ENCODE measurements at regions not wholly inside any gene's neighbourhood (a gene's known extent, or its start where the extent isn't known, plus 50 kb on each side); places are given as distances from the start of the nearest gene placed in this dataset.
"Not testable (repeated sequence)": the region's sequence is repeated elsewhere in the genome, so short reads cannot be mapped to it uniquely, and the experiment has no call there.

DNA sequence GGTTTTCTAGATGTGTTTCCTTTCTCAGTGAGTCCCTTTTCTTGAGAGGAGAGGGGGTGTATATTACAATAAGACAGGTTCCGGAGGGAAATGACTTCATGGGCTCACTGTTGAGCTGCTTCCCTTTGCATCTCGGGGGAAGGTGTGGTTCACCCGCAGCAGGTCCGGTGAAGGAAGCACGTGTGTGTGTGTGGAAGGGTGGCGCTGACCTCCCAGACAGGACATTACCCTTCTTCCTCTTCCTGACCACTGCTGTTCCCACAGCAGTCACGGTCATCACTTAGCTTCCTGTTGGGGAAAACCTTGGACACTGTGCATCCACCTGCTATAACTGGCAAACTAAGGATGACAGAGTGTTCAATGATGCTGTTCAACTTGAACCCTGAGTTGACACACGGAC lies 83.6 kb downstream of the PLEKHG1 start:
- no peak for DNase-seq

DNA sequence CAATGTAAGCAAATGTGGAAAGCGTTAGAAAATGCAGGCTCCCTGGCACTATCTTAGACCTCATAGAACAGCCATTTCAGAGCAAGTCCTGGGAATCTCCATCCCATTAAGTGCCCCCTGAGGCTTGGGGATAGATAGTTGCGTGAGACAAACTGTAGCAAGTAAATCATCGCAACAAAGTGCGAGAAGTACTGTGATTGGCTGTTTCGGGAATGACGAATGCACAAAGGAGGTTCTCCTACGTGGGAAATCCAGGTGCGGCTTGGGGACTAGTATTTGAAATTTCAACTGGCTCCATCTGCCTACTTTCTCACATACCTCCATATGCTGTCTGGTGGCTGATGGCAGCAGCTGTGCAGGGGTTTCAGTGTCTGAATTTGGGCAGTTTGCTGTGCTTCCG lies 84.5 kb downstream of the PLEKHG1 start:
- DNase-seq = no peak

DNA sequence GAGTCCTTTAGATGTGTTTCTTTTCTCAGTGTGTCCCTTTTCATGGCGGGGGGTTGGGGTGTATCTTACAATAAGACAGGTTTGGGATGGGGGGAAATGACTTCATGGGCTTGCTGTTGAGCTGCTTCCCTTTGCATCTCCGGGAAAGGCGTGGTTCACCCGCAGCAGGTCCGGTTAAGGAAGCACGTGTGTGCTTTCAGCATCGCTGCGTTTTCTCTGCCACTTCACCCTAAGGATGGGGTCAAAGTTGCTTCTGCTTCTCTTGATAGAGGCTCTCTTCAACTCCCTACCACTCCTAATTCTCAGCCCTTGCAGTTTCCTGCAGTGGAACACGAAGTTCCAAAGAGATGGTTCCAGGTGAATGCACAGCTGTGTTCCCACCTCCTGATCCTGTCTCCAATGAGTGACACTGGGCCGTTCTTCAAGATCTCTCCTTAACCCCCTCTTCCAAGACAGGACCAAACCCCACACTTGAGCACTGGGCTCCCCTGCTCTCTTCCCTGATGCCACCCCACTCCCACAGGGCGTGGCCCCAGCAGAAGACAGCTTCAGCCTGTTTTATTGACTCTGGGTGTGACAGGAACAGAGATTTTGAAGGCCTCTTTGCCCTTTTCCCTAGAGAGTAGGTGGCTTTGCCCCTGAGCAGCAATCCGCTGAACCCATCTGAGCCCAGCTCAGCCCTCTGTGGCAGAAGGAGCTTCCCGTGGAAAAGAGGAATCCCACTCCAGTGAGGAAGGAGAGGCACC lies 85.2 kb downstream of the PLEKHG1 start:
- DNase-seq = no peak

DNA sequence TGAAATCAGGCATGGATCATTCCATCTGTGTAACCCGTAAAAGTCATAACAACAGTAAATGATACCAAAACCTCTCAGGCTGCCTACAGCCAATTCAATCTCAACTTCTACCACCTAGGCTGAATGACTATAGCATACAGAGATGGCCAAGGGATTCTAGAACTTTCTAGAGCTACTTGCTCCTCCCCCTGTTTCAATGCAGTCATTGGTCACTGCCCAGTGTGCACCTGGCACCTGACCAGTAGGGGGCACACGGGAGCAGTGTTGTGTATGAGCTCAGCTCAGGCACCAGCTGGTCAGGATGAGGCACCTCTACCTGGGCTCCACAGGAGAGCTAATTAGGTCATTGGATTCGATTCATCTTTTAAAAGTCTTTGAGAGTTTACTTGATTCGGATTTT lies 86.2 kb downstream of the PLEKHG1 start:
- no peak for DNase-seq

DNA sequence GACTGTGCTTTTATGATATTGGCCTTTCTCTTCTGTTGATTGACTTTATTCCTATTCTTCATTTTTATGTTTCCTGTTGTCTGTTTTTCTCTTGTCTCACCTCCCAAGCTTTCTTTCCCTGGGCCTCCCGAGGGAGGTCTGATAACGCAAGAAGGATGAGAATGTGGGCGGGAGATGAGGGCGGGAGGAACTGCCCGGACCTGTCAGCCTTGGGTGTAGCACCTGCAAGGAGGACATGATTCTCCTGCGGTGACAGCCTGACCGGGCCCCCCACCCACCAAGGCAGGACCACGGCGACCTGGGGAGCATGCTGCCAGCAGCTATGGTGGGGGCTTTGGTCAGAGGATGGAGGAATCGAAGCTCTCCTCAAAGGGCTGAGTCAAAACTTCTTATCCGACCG lies 86.9 kb downstream of the PLEKHG1 start:
- no peak for DNase-seq

DNA sequence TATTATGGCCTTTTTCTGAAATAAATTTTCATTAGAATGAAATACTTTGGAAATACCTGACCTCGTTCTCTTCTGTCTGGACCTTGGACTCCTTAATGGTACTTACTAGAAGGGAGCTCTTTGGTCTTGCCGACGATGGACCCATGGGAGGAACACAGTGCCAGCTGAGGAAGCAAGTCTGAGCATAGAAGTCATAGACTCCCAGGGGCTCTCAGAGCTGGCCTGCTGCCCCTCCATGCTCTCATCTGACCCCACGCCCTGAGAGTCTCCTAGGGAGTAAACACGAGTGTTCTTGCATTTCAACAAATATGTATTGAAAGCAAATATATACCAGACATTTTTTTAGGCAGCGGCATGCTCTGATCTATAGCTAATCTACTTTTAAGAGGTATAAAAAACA lies 87.8 kb downstream of the PLEKHG1 start:
- no peak for DNase-seq

DNA sequence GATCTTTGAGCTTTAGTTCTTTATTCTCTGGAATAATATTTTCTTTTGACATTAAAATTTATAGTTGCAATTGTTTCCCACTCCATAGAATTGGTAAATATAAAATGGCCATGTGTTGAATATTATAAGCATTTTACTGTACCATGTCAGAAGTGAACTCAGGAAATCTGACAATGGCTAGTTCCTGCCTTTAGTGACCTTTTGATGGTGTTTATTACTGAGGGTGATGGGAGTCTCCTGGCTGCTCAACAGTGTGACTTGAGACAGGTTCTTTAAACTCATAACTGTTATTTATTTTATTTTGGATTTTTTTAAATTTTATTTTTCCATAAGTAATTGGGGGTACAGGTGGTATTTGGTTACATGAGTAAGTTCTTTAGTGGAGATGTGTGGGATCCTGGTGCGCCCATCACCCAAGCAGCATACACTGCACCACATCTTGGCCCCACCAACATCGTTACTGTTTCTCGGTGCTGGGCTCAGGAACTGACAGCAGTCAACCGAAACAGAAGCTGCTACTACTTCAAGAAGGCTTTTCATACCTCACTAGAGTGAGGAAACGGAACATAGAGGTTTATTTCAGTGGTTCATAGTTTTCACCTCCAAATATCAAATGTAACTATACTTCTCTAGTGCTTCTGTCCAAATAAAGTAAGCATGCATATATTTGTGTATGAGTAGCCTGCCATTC lies 90.4 kb downstream of the PLEKHG1 start:
- no peak for DNase-seq

DNA sequence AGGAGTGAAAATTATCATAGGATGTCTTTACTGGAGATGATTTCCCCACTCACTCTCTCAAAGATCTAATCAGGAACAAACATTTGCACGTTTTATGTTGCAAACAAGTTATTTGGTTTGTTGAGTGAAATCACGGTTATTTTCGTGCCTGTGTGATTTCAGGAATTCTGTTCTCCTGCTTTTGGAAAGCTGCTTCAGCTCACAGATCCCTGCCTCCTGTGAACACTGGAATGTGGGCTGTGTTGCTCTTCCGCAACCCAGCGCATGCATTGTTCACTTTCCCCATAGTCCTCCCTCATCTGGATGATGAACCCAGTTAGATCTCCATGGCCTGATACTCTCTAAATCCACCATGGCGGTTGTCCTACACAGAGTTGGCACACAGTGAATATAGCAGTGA lies 91.0 kb downstream of the PLEKHG1 start:
- DNase-seq = no peak

DNA sequence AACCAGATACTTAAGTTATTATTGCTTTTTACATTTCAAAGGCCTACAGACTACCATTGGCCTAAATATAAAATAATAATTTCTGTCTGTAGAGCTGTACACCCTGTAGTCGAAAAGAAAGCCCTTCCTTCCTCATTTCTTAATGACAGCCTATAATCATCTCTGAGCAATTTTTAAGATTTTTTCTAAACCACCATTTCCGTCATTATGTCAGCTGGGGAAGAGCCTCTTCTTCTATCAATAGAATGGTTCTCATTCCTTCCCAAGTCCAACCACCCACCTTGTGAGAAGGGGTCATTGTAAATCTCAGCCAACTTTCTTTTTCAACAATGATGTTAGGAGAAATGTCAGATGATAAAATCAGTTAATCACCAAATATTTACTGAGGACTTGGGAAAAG lies 91.8 kb downstream of the PLEKHG1 start:
- no peak for DNase-seq

DNA sequence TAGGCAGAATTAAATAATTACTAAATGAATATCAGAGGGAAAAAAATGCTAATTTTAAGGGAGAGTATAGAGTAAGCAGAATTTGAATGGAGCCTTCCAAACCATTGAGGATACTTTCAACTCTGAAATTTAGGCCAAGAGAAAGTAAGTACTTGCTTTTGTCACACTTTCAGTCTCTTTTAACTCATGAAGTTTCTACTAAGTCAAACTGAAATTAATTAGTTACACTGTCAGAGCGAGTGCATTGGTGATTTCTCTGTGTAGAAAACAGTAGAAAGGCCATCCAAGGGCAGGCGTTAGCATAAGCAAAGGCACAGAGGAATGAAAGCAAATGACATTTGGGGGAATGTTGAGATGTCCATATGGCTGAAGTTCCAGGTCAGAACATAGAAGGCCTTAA lies 92.9 kb downstream of the PLEKHG1 start:
- DNase-seq = no peak

DNA sequence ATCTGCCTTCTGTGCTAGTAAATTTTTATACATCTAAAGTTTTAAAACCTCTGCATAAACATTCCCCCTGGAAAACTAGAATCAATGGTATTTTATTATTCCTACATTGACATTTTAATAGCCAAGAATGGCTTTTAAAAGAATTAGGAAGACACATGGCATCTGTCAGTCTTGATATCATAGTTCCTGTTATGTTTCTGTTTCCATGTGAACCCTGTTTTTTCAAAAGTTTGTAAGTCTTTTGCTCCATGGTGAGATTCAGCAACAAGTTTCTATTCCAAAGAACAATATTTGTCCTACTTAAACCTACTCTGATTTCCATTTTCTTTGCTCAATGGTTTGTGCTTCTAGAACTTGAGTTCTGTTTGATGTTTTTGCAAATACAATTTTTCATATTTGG lies 95.2 kb downstream of the PLEKHG1 start:
- DNase-seq = no peak

DNA sequence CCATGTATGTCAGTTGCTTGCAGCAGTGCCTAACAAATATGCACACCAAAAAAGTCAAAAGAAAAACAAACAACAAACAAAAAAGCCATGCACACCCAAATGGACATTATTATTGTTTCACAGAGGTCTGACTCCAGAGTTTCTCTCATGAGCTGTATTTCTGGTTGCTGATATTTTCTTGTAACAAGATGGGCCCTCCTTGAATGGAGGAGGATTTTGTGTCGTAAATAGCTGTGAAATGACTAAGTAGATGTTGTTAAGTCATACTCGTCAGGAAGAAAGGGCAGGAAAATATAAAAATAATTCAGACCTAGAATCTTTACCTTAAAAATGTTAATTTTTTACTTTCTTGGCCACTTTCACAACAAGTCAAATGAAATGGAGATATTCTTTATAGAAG lies 96.0 kb downstream of the PLEKHG1 start:
- DNase-seq = no peak

DNA sequence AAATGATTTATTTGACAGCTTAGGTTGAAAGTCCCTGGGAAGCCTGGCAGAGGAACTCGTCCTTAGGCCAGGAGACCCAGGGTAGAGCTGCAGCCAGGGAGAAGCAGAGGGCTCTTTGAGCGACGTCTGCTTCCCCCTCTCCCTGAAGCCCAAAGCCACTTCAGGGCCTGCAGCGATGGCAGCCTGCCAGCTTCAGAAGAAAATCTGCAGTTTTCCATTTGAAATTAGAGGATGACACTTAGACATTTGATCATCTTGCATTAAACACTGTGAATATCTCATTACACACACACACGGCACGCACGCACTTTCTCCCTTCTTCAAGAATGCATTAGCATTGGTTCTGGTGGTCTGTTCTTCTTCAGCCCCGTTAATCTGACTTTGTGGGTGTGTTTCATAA lies 96.5 kb downstream of the PLEKHG1 start:
- DNase-seq = no peak

DNA sequence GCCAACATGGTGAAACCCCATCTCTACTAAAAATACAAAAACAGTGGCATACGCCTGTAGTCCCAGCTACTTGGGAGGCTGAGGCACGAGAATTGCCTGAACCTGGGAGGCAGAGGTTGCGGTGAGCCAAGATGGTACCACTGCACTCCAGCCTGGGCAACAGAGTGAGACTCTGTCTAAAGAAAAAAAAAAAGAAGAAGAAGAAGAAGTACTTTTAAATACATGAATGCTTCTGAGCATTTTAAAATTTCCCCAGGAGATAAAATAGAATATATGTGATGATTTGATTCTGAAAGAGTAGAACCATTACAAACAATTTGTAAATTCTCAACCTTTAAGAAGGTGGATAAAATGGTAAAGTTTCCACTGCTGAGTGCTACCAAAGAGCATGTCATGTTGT lies 97.2 kb downstream of the PLEKHG1 start:
- not testable (repeated sequence) for DNase-seq

DNA sequence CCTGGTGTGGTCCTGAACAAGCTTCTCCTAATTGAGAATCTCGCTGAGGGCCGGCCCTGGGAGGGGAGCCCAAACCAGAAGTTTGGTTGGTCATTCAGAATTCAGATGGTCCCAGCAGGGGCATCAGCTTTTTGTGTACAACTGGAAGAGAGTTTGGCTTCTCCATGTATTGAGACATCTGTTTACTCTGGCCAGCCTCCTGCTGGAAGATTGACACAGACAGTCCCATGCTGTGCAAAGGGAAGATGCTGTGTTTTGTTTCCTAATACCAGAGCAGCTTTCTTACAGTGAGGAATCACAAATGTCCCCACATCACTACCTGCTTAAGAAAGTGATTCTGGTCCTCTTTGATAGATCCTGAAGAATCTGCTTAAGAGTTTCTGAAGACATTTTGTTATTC lies 97.8 kb downstream of the PLEKHG1 start:
- no peak for DNase-seq

DNA sequence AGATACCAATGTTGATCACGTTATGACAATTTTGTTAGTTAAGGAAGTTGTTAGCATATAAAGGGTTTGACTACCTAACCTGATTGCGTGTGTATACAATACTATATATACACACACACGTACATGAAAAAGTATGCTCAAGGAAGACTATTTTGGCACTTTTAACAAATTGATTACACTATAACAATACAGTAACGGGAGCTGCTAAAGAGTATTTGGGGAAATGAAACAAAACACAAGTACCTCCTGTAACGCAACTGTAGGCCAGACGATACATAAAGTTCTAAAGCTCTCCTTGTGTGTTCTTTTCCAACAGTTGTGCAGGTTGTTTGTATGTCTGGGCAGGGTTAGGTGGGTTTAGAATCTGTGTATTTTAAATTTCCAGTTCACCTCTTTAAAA lies 98.7 kb downstream of the PLEKHG1 start:
- DNase-seq = no peak

DNA sequence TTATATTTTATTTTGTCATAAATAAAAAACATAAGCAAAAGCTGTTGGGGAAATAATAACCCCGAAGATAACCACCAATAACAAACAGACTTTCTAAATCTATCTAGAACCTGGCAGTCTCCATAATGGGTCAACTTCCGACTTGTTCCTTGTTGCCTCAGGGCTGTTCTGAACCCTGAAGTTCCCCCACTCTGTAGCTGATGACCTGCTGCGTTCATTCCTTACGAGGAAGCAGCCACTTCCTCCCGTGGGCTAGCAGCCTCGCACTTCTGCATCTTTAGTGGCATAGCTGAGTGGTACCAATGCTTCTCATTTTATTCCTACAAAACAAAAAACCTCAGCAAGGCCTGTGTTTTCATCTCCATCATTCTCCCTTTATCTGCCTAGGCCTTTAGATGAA lies 103.0 kb downstream of the PLEKHG1 start:
- no peak for DNase-seq

DNA sequence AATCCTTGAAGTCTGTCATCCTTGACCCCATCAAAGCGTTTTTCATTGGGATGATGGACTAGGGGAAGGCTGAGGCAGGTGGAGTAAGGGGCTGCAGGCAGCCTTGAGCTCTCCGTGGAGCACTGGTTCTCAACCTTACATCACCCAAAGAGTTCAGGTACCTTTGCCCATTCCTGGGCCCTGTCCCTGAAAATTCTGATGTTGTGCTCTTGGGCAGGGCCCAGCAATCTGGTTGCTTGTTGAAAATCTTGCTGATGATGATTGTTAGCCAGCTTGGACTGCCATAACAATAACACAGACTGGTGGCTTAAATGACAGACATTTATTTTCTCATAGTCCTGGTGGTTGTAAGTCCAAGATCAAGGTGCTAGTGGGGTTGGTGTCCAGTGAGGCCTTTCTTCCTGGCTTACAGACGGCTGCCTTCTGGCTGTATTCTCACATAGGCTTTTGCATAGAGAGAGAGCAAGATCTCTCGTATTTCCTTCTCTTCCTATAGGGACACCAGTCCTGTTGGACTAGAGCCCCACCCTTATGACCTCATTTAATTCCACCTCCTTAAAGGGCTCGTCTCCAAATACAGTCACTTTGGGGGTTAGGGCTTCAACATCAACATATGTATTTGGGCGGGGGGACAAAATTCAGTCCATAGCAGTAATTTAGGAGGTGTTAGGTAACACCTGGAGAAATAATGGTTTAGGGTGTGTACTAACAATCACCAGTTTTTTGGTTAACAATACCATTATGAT lies 104.9 kb downstream of the PLEKHG1 start:
- no peak for DNase-seq

DNA sequence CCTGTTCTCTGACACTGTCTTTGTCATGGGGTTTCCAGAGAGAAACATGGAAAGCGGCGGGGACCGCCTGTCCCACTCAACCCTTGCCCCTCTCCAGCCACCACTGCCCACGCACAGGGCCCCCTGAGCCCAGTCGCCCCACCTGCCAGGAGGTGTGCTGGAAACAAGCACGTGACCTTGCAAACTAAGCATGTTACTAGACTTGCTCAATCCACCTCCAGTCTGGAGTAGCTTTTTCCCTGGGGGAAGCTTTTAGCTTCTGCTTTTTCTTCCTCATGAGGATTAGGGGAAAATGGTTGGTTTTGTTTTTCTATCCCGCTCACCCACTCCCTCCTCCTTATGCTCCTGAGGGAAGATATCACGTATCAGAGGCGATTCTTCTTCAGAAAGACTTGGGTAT lies 105.7 kb downstream of the PLEKHG1 start:
- no peak for DNase-seq

DNA sequence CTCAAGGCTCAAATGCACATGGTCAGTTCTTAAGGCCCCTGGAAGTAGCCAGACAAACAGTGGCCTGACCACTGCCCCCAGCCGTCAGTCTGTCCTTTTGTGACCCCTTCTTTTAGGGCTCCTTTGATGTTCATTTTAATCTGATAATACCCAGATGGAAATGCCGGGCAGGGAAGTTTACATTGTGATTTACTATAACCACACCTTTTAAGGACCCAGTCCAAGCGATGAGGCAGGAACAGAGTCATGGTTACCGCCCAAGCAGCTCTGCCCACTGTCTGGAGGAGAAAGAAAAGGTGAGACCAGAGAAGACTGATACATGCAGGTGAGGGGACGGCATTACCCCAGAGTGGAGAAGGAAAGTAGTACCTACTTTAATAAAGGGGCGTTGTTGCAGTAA lies 110.6 kb downstream of the PLEKHG1 start:
- DNase-seq = no peak

DNA sequence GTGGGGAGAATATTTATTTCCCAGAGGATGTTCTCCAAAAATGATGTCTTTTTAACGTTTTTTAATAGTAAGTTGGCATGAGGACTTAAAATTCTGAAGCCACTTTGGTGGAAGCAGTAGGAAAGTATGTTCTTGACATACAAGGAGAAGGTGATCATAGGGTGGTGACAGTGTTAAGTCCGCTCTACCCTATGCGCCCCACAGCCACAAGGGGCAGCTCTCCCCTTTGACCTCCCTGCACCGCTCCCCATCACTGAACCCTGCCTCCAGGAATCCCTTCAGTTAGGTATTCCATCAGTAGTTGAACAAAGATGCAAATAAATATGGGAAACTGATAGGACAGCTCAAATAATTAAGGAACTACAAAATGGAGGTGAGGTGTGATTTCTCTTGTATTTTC lies 111.4 kb downstream of the PLEKHG1 start:
- DNase-seq = no peak

DNA sequence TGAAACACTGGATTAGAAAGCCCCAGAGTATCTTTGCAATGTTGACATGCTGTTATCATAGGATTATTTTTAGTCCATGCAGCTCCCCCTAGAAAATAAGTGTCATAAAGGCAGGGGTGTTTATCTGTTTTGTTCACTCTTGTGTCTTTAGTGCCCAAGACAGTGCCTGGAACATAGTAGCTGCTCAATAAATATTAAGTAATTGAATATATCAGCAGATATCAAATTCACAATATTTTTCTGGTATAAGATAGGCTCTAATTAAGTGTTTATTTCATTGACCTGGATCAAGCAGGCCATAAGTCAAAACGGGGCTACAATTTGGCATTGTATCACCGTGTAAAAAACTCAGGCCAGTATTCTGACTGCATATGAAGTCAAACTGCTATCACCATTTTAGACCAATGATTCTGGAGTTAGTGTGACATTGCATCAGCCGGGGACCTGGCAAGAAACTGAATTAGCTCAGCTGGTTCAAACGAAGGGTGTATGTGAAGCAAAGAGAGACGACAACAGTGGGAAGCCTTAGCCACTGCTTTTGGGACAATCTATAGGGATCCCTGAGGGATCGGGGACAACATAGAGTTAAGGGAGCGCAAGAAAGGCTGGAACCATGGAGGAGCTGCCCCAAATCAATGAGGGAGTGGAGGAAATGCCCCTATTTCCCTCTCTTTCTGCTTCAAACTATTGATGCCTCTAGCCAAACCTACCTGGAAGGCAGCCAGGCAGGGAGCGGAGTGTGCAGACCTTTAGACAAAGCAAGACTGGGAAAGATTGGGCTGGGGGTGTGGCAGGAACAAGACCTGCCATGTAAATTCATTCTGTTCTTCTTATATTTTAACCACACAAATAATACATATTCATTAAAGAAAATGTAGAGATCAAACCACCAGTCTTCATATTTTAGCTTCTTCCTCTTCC lies 112.2 kb downstream of the PLEKHG1 start:
- no peak for DNase-seq

Data from renal pelvis (tissue), 1 donor.